GM21619 (cell line): ENCODE measurements at regions not wholly inside any gene's neighbourhood (a gene's known extent, or its start where the extent isn't known, plus 50 kb on each side); places are given as distances from the start of the nearest gene placed in this dataset.

Source experiments
- ATAC-seq: cut with Tn5 transposase; IDR thresholded peaks from one replicate; pipeline ENCODE4 v1.9.1; 2021; ENCODE audit not compliant: unreplicated experiment

DNA sequence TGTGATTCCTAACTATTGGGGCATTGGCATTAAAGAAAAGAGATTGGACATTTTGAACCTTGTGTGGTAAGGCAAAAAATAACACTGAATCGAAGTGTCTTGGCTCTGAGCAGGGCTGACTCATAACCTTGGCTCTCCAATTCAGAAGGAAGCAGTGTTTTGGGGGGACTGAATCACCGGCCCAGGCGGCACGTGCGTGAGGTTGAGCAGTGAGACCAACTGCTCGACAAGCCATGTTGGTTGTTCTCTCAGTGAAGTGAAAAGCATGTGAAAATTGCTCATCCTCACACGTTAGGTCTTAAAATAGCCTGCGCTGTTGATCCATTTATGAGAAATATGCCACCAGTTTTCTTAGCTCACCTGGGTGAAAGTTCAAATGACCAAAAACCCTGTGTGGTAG is 137.8 kb upstream of the SPACA1 start:
- no peak for ATAC-seq

- no peak for ATAC-seq
Observed at GRCh38 chr6:87908978-87909811, 138.4 kb upstream of the SPACA1 start.

GRCh38 chr6:87907521-87907920 is 140.1 kb upstream of the SPACA1 start:
- peak; percentile 41 for ATAC-seq

GRCh38 chr6:87905101-87905641 is 142.5 kb upstream of the SPACA1 start:
- peak; percentile 86 for ATAC-seq

DNA sequence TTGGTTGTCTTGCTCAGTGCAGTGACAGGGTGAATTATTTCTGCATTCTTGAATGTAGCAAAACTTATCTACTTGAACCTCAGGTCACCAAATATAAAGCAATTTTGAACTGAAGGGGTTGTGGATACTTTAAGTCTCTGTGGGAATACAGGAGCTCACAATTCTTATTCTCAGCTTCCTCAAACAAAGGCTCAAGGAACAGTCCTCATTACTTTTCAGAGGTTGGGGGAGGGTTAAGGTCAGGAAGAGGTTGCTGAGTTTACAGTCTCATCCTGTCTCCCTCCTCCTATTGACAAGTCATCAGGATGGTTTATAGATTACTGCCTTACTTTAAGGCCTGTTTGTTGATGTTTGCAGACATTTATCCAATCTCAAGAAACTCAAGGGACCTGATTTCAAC is 143.6 kb upstream of the SPACA1 start:
- no peak for ATAC-seq

DNA sequence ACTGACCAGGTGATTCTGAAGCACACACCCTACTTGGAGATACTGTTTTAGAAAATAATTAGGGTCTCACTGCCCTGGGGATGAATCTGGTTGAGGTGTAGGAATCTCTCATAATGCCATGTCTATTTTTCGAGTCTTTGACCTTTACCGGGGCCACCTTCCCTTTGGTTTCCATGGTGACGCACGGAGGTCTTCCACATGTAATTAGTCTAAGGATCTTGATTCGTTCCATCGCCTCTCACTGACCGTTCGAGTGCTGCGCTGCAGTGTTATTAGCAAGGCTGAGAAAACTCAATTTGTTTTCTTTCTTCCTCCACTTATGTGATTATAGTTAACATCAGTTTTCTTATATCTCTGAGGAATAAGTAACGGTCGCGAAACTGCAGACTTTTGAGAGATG is 144.3 kb upstream of the SPACA1 start:
- no peak for ATAC-seq

GRCh38 chr6:87902383-87902782 is 145.3 kb upstream of the SPACA1 start:
- no peak for ATAC-seq

- no peak for ATAC-seq
Observed at GRCh38 chr6:87901613-87902012, 146.0 kb upstream of the SPACA1 start.

DNA sequence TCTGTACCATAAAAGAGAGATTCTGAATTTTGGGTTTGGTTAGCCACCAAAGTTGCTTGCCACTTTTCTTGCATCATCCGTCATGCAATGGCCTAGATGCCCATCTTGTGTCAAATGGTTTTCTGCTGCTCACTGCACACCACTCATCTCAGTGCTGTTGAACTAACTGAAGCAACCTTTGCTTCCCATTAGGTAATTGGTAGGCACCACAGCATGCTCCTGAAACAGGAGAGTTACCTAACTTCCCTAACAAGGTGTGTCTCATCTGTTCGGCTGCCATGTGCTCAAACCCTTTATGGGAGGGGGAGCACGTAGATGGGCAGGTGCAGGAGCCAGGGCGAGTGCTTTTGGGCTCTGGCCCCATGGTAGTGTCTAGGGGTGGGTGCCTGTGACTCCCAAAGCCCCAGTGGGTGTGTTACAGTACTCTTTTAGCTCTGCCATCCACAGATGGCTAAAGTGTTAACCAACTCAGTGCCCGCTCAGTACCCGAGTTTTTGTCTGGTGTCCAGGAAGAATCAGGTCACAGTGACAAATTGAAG is 147.4 kb upstream of the SPACA1 start:
- no peak for ATAC-seq

DNA sequence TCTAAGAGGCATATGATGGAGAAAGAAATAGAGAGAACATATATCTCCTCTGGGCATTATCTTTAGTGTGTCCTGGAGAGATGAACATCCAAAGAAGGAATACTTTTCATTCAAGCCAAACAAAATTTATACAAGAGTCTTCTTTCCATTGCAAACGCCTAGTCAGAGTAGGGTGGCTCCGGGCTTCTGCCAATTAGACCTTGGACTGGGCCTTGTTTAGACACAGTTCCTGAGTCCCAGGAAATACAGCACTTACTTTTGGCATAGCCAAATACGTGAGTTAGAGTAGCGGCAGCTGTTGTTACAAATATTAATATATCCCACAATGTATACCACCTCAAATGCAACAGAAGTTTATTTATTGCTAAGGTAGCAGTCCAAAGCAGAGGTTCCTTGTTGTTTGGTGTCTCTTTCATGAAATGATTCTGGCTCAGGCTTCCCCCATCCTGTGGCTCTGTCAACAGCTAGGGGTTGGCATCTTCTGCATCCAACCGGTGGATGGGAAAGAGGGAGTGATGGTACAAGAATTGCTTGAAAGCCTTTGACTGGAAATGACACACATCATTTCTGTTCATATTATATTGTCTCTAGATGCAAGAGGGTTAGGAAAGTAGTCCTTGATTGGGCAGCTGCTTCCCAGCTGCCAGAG is 148.0 kb upstream of the SPACA1 start:
- no peak for ATAC-seq

DNA sequence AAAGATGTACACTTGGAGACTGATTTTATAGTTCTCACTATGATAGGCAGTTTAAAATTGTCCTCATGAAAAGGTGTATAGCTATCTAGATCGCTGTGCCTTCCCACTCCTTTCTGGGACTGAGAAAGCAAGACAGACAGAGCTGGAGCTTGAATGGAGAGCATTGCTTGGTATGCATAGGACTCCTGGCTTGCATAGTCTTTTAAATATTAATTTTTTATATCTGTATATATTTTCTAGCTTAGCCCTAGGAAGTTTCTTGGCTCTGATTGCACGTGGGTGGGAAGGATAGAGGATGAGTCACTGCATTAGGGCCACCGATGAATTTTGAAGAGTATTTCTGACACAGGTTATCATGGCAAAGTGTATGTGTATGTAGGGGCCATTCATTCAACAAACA is 150.0 kb upstream of the SPACA1 start:
- ATAC-seq = no peak

DNA sequence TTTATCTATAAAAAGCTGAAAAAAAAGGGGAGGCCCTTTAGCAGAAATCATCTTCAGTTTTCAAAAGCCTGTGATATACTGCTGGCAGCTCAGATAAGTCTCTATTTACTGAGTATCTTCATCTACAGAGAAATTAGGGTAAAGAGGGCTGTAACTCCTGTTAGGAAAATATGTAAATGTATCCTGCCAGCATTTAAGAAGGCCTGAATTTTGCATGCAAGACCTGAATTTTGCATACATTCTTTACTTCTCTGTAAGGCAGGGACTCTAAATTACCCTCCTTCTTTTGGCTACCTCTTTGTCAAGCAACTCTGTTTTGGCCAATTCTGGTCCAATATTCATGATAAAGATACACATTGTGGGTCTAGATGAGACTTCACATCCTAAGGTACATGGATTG is 150.6 kb upstream of the SPACA1 start:
- ATAC-seq = no peak

- no peak for ATAC-seq
Observed at GRCh38 chr6:87887266-87887665, 160.4 kb upstream of the SPACA1 start.

GRCh38 chr6:87884203-87884602 is 163.4 kb upstream of the SPACA1 start:
- ATAC-seq = no peak

DNA sequence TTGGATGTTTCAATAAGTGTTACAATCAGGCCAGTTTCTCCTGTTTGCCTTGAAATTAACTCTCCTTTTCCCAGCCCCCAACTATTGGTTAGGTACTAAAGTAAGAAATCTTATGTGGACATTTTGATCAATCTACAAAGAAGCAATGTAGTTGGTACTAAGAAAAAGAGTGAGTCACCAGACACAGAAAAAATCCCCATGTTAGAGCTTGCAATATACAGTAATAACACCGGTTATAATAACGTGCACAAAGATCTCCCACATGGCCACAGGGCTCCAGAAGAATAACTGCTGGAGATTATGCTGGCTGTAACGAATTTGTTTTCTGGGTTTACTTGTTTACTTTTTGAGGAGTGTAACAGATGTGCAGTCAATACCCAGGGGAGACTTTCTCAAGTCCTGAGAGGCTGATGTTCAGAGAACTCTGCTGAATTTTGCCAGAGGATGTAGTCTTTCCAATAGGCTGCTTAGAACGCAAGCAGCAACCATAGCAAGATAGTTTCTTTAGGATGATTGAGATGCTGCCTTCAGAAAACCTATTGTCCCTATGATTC is 166.2 kb upstream of the SPACA1 start:
- no peak for ATAC-seq

DNA sequence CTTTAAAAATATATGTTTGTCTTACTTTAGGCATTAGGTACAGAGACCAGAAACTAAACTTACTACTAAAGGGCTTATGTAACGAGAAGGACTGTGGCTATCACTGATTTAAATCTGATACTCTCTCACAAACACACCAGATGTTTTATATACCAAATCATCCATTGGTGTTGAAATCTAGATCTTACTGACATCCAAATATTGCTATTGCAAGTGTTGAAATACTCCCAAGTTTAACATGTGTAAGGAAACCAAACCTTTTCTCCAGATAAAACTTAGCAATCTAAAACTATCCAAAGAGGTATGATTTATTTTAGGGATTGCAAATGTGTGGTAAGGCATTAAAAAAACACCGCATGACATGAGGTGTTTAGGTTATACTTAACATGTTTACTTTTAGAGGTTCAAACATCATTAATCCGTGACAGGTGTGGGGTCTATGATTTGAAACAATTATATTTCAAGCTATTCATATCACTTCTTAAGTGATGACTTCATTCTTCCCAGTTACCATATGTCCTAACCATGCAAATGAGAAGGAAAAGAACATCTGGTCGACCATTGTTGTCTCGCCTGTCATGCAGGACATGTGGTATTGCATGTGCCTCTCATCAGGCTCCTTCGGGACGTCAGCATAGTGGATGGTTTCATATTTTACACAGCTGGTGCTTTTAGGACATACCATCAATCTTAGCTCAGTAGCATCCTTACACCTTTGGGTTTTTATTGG is 168.3 kb upstream of the SPACA1 start:
- ATAC-seq = no peak

DNA sequence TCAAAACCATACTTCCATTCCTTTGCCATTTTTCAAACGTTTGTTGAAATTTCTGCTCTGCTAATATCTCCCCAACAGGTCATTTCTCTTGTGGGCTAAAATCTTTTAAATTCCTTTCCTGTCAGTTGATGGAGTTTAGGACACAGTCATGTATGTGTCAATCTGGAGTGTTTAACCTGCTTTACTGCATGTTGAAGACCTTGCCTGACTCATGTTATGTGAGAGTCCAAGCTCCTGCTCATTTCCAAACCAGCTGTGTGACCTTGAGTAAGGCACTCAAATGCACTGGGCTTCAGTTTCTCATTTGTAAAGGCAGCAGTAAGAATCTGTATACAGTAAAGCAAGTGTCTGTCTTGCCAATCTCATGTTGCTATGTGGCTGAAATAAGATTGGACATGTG is 171.9 kb upstream of the SPACA1 start:
- no peak for ATAC-seq

DNA sequence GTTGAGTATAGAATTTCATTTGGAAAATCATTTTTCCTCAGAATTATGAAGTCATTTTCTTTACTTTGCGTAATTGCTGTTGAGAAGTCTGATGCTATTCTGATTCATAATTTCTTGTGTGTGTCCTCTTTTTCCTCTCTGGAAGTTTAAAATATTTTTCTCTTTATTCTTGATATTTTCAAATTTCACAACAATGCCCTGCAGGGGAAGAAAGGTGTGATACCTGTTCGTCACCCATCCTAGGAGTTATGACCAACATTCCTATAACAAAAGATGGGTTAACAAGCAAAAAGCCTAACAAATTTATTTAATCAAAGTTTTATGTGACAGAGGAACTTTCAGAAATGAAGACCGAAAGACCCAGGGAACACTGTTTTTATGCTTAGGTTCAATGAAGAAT is 171.5 kb upstream of the AKIRIN2 start:
- no peak for ATAC-seq

- no peak for ATAC-seq
Observed at GRCh38 chr6:87870556-87870955, 168.5 kb upstream of the AKIRIN2 start.

DNA sequence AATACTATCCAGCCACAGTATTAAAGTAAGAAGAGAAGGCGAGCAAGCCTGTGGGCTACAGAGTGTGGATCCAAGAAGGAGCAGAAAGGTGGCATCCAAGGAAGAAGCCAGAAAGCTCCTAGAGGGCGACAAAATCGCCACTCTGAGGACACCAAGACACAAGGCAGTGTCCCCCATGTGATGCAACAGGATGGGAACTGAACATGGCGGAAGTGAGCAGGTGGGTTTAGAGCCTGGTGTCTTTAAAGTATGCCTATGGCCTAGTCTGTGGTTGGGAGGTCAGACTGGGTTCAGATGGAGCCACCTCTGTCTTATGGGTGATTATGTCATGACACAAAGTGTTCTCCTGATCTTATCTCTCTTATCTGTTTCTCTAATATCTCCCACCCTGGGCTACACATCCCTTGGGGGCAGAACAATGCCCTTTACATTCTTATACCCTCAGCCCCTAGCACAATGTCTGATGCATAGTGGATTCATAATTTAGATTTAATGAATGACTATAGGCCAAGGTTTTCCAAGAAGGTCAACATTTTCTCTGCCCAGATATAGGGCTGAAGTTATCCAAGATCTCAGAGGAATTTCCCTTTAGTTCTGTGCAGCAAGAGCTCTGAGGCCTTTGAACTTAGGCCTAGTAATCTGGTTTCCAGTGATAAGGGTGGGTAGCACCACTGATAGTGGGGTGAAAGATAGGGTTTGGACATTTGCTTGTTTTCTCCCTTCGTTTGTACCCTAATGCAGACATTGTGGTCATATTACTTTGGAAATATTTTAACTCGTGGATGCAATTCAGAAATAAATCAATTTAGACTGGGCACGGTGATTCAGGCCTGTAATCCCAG is 167.3 kb upstream of the AKIRIN2 start:
- ATAC-seq = no peak
